Muscle of arm (tissue), 1 donor: ENCODE measurements at regions not wholly inside any gene's neighbourhood (a gene's known extent, or its start where the extent isn't known, plus 50 kb on each side); places are given as distances from the start of the nearest gene placed in this dataset.
A peak's percentile ranks its signal among the peaks of the same experiment; 100 is the strongest.
"Not testable (repeated sequence)": the region's sequence is repeated elsewhere in the genome, so short reads cannot be mapped to it uniquely, and the experiment has no call there.

Source experiments
- DNase-seq: peaks from one replicate; pipeline ENCODE4 v3.0.0-alpha.2; 2013

- DNase-seq = peak; percentile 0
Measured at GRCh38 chr11:49326651-49327050, 118.2 kb upstream of the FOLH1 start.

DNA sequence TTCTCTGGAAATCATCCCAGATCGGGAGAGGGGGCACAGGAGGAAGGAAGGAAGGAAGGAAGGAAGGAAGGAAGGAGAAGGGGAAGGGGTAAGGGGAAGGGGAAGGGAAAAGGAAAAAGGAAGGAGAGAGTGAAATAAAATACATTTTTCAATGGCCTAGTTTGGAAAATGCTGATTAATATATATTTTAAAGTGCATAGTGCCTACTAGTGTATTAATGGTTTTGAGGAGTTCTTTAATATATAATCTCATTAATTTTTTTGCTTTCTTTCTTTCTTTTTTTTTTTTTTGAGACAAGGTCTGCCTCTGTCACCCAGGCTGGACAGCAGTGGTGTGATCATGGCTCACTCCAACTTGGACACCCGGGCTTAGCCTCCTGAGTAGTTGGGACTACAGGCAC lies 107.8 kb upstream of the FOLH1 start:
- DNase-seq = no peak

DNA sequence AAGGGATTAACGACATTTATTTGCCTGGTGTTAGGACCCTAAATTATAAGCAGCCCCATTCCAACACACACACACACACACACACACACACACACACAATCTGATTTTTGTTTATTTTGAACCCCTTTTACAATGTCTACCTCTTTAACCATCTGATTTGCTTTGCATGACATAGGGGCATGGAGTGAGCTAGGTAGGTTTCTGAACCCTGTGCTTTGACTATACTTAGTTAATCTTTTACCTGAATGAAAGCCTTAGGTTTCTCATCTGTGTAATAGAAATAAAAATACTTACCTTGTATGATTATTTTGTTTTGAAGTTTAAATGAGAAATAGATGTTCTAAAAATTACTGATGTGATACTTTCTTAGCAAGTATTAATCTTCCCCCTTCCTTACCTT lies 94.7 kb upstream of the FOLH1 start:
- DNase-seq = no peak

- no peak for DNase-seq
Measured at GRCh38 chr11:49302360-49302759, 94.0 kb upstream of the FOLH1 start.

DNA sequence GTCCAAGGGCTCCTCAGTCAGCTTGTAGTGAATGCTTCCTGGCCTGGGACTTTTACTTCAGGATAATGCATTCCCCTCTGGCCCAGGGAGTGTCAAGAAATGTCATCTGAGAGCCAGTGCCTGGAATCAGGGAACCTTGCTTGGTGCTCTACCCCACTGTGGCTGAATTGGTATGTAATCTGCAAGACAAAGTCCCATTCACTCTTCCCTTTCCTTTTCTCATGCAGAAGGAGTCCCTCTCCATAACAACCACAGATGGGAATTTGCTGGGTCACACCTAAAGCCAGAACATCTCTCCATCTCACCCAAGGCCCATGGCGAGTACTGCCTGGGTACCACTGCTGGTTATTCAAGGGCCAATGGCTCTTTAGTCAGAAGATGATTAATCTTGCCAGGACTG lies 89.6 kb upstream of the FOLH1 start:
- DNase-seq = not testable (repeated sequence)

- DNase-seq = peak; percentile 4
Measured at GRCh38 chr11:49283911-49284310, 75.5 kb upstream of the FOLH1 start.

DNA sequence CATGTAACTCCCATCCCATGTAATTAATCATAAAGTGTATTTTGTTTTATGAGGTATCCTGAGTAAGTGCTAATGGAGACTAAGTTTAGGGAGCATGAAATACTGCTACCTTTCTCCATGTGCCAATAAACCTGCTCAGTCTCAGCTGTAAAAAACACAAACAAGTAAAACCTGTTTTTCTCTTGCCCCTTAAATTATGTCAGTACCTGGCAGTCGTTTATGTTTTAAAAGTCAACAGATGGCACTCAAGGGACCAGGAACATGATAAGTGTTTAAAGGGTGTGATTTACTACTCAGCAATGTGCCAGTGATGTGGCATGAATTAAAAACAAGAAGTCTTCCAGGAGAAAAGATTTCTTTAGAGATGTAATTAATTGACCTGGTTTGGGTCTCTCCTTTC lies 74.9 kb upstream of the FOLH1 start:
- DNase-seq = peak; percentile 1

- not testable (repeated sequence) for DNase-seq
Measured at GRCh38 chr11:49282125-49282524, 73.7 kb upstream of the FOLH1 start.

DNA sequence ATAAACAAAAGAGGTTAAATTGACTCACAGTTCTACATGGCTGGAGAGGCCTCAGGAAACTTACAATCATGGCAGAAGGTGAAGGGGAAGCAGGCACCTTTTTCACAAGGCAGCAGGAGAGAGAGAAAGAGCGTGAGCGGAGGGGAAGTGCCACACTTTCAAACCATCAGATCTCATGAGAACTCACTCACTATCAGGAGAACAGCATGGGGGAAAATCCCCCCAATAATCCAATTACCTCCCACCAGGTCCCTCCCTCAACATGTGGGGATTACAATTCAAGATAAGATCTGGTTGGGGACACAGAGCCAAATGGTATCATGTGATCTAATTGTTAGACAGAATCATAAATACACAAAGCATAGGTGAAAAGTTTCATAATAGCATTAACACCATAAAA lies 69.5 kb upstream of the FOLH1 start:
- DNase-seq = not testable (repeated sequence)
